ENCODE measurements at regions not wholly inside any gene's neighbourhood (a gene's known extent, or its start where the extent isn't known, plus 50 kb on each side); places are given as distances from the start of the nearest gene placed in this dataset.

GRCh38 chr2:57205241-57205640 lies 841.4 kb upstream of the VRK2 start:
- TF ChIP-seq TSHZ2 (CRISPR knock-in tag; IDR thresholded peaks at IDR 0.05) (no peak), ZNF8 (CRISPR knock-in tag; IDR thresholded peaks at IDR 0.05) (no peak), CSDC2 (CRISPR knock-in tag; IDR thresholded peaks at IDR 0.05) (no peak), ZC3H10 (CRISPR knock-in tag; IDR thresholded peaks at IDR 0.05) (no peak), ZNF565 (CRISPR knock-in tag; conservative IDR thresholded peaks at IDR 0.05; ENCODE audit: low read depth) (no peak), OSR1 (CRISPR knock-in tag; IDR thresholded peaks at IDR 0.05) (no peak), ISL1 (CRISPR knock-in tag; IDR thresholded peaks at IDR 0.05) (no peak), ZNF70 (CRISPR knock-in tag; IDR thresholded peaks at IDR 0.05) (no peak), ARNTL (CRISPR knock-in tag; IDR thresholded peaks at IDR 0.05; ENCODE audit: borderline replicate concordance, low read depth) (no peak), TCF4 (CRISPR knock-in tag; IDR thresholded peaks at IDR 0.05; ENCODE audit: borderline replicate concordance) (no peak), ZFP30 (CRISPR knock-in tag; IDR thresholded peaks at IDR 0.05) (no peak), TOX (CRISPR knock-in tag; IDR thresholded peaks at IDR 0.05; ENCODE audit: borderline replicate concordance) (no peak), ZFP3 (CRISPR knock-in tag; IDR thresholded peaks at IDR 0.05) (no peak)

GRCh38 chr2:57207191-57207590 lies 839.4 kb upstream of the VRK2 start:
- ATAC-seq, result no peak

More at GRCh38 chr2:57205241-57205640, 841.4 kb upstream of the VRK2 start:
- ATAC-seq, result no peak

More at GRCh38 chr2:57207191-57207590, 839.4 kb upstream of the VRK2 start:
- TF ChIP-seq ISL1 (CRISPR knock-in tag; IDR thresholded peaks at IDR 0.05), result no peak
- TF ChIP-seq GLIS3 (CRISPR knock-in tag; IDR thresholded peaks at IDR 0.05), result no peak
- no peak for TF ChIP-seq PPARA (CRISPR knock-in tag; IDR thresholded peaks at IDR 0.05; ENCODE audit: borderline replicate concordance)
- TF ChIP-seq, protein P1, sequence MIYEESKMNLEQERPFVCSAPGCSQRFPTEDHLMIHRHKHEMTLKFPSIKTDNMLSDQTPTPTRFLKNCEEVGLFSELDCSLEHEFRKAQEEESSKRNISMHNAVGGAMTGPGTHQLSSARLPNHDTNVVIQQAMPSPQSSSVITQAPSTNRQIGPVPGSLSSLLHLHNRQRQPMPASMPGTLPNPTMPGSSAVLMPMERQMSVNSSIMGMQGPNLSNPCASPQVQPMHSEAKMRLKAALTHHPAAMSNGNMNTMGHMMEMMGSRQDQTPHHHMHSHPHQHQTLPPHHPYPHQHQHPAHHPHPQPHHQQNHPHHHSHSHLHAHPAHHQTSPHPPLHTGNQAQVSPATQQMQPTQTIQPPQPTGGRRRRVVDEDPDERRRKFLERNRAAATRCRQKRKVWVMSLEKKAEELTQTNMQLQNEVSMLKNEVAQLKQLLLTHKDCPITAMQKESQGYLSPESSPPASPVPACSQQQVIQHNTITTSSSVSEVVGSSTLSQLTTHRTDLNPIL (CRISPR knock-in tag; IDR thresholded peaks at IDR 0.05; ENCODE audit: low read depth), result no peak
- TF ChIP-seq ZNF70 (CRISPR knock-in tag; IDR thresholded peaks at IDR 0.05), result no peak
- TF ChIP-seq ESRRG (CRISPR knock-in tag; IDR thresholded peaks at IDR 0.05), result no peak
- TF ChIP-seq, protein P2, sequence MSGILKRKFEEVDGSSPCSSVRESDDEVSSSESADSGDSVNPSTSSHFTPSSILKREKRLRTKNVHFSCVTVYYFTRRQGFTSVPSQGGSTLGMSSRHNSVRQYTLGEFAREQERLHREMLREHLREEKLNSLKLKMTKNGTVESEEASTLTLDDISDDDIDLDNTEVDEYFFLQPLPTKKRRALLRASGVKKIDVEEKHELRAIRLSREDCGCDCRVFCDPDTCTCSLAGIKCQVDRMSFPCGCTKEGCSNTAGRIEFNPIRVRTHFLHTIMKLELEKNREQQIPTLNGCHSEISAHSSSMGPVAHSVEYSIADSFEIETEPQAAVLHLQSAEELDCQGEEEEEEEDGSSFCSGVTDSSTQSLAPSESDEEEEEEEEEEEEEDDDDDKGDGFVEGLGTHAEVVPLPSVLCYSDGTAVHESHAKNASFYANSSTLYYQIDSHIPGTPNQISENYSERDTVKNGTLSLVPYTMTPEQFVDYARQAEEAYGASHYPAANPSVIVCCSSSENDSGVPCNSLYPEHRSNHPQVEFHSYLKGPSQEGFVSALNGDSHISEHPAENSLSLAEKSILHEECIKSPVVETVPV (CRISPR knock-in tag; IDR thresholded peaks at IDR 0.05), result no peak
- TF ChIP-seq OSR1 (CRISPR knock-in tag; IDR thresholded peaks at IDR 0.05), result no peak
- TF ChIP-seq ZC3H10 (CRISPR knock-in tag; IDR thresholded peaks at IDR 0.05), result no peak
- TF ChIP-seq, protein P3, sequence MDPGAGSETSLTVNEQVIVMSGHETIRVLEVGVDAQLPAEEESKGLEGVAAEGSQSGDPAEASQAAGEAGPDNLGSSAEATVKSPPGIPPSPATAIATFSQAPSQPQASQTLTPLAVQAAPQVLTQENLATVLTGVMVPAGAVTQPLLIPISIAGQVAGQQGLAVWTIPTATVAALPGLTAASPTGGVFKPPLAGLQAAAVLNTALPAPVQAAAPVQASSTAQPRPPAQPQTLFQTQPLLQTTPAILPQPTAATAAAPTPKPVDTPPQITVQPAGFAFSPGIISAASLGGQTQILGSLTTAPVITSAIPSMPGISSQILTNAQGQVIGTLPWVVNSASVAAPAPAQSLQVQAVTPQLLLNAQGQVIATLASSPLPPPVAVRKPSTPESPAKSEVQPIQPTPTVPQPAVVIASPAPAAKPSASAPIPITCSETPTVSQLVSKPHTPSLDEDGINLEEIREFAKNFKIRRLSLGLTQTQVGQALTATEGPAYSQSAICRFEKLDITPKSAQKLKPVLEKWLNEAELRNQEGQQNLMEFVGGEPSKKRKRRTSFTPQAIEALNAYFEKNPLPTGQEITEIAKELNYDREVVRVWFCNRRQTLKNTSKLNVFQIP (CRISPR knock-in tag; IDR thresholded peaks at IDR 0.05; ENCODE audit: borderline replicate concordance, low read depth), result no peak
- no peak for TF ChIP-seq CSDC2 (CRISPR knock-in tag; IDR thresholded peaks at IDR 0.05)
- TF ChIP-seq BACH2 (CRISPR knock-in tag; IDR thresholded peaks at IDR 0.05; ENCODE audit: borderline replicate concordance), result no peak
- TF ChIP-seq ZNF8 (CRISPR knock-in tag; IDR thresholded peaks at IDR 0.05), result no peak
- no peak for TF ChIP-seq ZFP3 (CRISPR knock-in tag; IDR thresholded peaks at IDR 0.05)
- no peak for TF ChIP-seq TOX (CRISPR knock-in tag; IDR thresholded peaks at IDR 0.05; ENCODE audit: borderline replicate concordance)
- no peak for TF ChIP-seq RARB (CRISPR knock-in tag; IDR thresholded peaks at IDR 0.05)
- no peak for TF ChIP-seq PATZ1 (CRISPR knock-in tag; IDR thresholded peaks at IDR 0.05; ENCODE audit: borderline replicate concordance)
- no peak for TF ChIP-seq SNAI2 (CRISPR knock-in tag; IDR thresholded peaks at IDR 0.05)
- no peak for TF ChIP-seq ZNF565 (CRISPR knock-in tag; conservative IDR thresholded peaks at IDR 0.05; ENCODE audit: low read depth)

All from SK-N-SH treated with all-trans-retinoic acid at 6 μM for 48 hours (cell line).